Endothelial cell of umbilical vein (primary cell): ENCODE measurements at regions not wholly inside any gene's neighbourhood (a gene's known extent, or its start where the extent isn't known, plus 50 kb on each side); places are given as distances from the start of the nearest gene placed in this dataset.

Source experiments
- BruUV-seq: library from RNA; stranded (reverse); fragments of 400-500 nt; replicated peaks from 2 replicates; lab custom pipeline; 2021; lab: Mats Ljungman, UMichigan
- CTCF ChIA-PET: fragments of 300-600, 350-600 bp; sonication (Branson Sonifier 250); formaldehyde crosslinking; loops from one replicate; lab custom pipeline; 2021; ENCODE audit warnings: antibody characterized with exemption, inconsistent platforms; lab: Charles Lee
- POLR2A ChIA-PET: fragments of 300-600, 350-600 bp; sonication (Branson Sonifier 250); formaldehyde crosslinking; loops from one replicate; lab custom pipeline; 2021; ENCODE audit warnings: antibody characterized with exemption, inconsistent platforms; lab: Charles Lee
- DNase-seq: peaks from one replicate; pipeline ENCODE4 v3.0.0-alpha.2; 2011; ENCODE audit warnings: low read depth, low spot score
- FAIRE-seq: peaks from 2 replicates; lab custom pipeline; 2011; peaks lifted over from hg19 to GRCh38; lab: Jason Lieb, UNC
- H2AFZ ChIP-seq: 2 replicates; pipeline ENCODE4 v1.6.0; 2012; ENCODE audit warnings: low read depth, low read length, control low read depth, inconsistent platforms
- H3K27ac ChIP-seq: 2 replicates; pipeline ENCODE4 v1.5.1; 2011; ENCODE audit warnings: low read depth, mild to moderate bottlenecking, control low read depth, low read length, moderate library complexity; ENCODE audit not compliant: insufficient read depth
- H3K27me3 ChIP-seq, 2 experiments: 2 replicates each; pipeline versions ENCODE4 v1.6.0 to v1.6.1; 2011; ENCODE audit warnings: low read length in 2 of 2, mixed read lengths in 1 of 2; ENCODE audit not compliant: control insufficient read depth in 2 of 2, insufficient read depth in 2 of 2
- H3K36me3 ChIP-seq, 2 experiments: 2 replicates in 1 of 2; 3 replicates in 1 of 2; pipeline ENCODE4 v1.5.1; 2011; ENCODE audit warnings: low read length in 2 of 2, mild to moderate bottlenecking in 1 of 2, moderate library complexity in 1 of 2; ENCODE audit not compliant: control insufficient read depth in 2 of 2, insufficient read depth in 2 of 2; ENCODE audit errors: extremely low read depth in 1 of 2
- H3K4me1 ChIP-seq: 3 replicates; pipeline ENCODE4 v1.5.1; 2011; ENCODE audit warnings: mild to moderate bottlenecking, low read length; ENCODE audit not compliant: control insufficient read depth, insufficient read depth; ENCODE audit errors: extremely low read depth
- H3K4me2 ChIP-seq: 2 replicates; pipeline ENCODE4 v1.6.1; 2011; ENCODE audit warnings: low read length, control low read depth, mixed read lengths; ENCODE audit not compliant: insufficient read depth
- H3K4me3 ChIP-seq, 3 experiments: fragments of 200-600 bp in 1 of 3; sonication (generic), shearing (Covaris generic) in 1 of 3; replicated peaks in 1 of 3; 2 replicates each; pipeline ENCODE4 v1.5.1; 2011 to 2016; ENCODE audit warnings: control low read depth in 3 of 3, low read length in 3 of 3, mild to moderate bottlenecking in 2 of 3, inconsistent platforms in 1 of 3, low read depth in 1 of 3, moderate library complexity in 1 of 3; ENCODE audit not compliant: insufficient read depth in 1 of 3
- H3K79me2 ChIP-seq: 2 replicates; pipeline ENCODE4 v1.6.0; 2012; ENCODE audit warnings: low read length, inconsistent platforms; ENCODE audit not compliant: control insufficient read depth, insufficient read depth
- H3K9ac ChIP-seq: replicated peaks from 2 replicates; pipeline ENCODE3; 2011; ENCODE audit warnings: low read length, control low read depth; ENCODE audit not compliant: insufficient read depth; ENCODE audit errors: extremely low read depth
- H3K9me1 ChIP-seq: replicated peaks from 3 replicates; pipeline ENCODE4 v1.6.0; 2011; ENCODE audit warnings: mild to moderate bottlenecking, low read length; ENCODE audit not compliant: control insufficient read depth, insufficient read depth; ENCODE audit errors: extremely low read depth
- H3K9me3 ChIP-seq: replicated peaks from 2 replicates; pipeline ENCODE4 v1.5.1; 2012; ENCODE audit warnings: low read length, inconsistent platforms; ENCODE audit not compliant: control insufficient read depth, insufficient read depth
- H4K20me1 ChIP-seq: replicated peaks from 2 replicates; pipeline ENCODE3; 2011; ENCODE audit warnings: mild to moderate bottlenecking, low read length; ENCODE audit not compliant: control insufficient read depth, insufficient read depth; ENCODE audit errors: extremely low read depth
- EZH2 ChIP-seq: IDR thresholded peaks from 2 replicates; pipeline ENCODE4 v1.6.1; 2012; ENCODE audit warnings: borderline replicate concordance, low read depth, mild to moderate bottlenecking, moderate library complexity, low read length, inconsistent platforms; ENCODE audit not compliant: severe bottlenecking
- FOS ChIP-seq: IDR thresholded peaks from 2 replicates; pipeline ENCODE4 v1.6.1; 2011; ENCODE audit warnings: mild to moderate bottlenecking, low read length, moderate library complexity, borderline replicate concordance; ENCODE audit not compliant: insufficient read depth
- GATA2 ChIP-seq: IDR thresholded peaks from 2 replicates; pipeline ENCODE4 v1.7.0; 2011; ENCODE audit warnings: low read depth, mild to moderate bottlenecking, moderate library complexity, mixed read lengths, low read length; ENCODE audit not compliant: insufficient read length, insufficient read depth
- JUN ChIP-seq: IDR thresholded peaks from 2 replicates; pipeline ENCODE4 v1.6.1; 2011; ENCODE audit warnings: borderline replicate concordance, low read depth; ENCODE audit not compliant: insufficient read length, insufficient read depth
- MYC ChIP-seq: IDR thresholded peaks from one replicate; pipeline ENCODE4 v1.6.1; 2011; ENCODE audit warnings: mild to moderate bottlenecking, low read depth, low read length
- POLR2A ChIP-seq: IDR thresholded peaks from 2 replicates; pipeline ENCODE4 v1.6.1; 2012; ENCODE audit warnings: low read depth, mild to moderate bottlenecking, control low read depth, low read length
- POLR2AphosphoS5 ChIP-seq: IDR thresholded peaks from 2 replicates; pipeline ENCODE4 v1.6.1; 2012; ENCODE audit warnings: low read depth, mild to moderate bottlenecking, control low read depth, low read length, moderate library complexity; ENCODE audit not compliant: insufficient read depth
- dilution Hi-C: fragments of 300-500 bp; cut with MboI; formaldehyde crosslinking; loops from one replicate; pipeline ENCODE4 v1.15.0; 2019; ENCODE audit warnings: low sequenced_read_pairs; ENCODE audit not compliant: extremely low pct_ligation_motif_present
- intact Hi-C: fragments of 100-400 bp; cut with micrococcal nuclease; formaldehyde crosslinking; loops from one replicate; pipeline ENCODE4 v1.10.0; 2022
- TF ChIP-seq, protein P1 (sequence below), 2 donors: IDR thresholded peaks; 1 replicate in 1 of 2; 2 replicates in 1 of 2; pipeline ENCODE4 v1.5.1; 2011; ENCODE audit warnings: low read length in 2 of 2, mild to moderate bottlenecking in 2 of 2, moderate library complexity in 2 of 2, control low read depth in 1 of 2, inconsistent platforms in 1 of 2, low read depth in 1 of 2; ENCODE audit not compliant: insufficient read depth in 1 of 2; ENCODE audit errors: extremely low read depth in 1 of 2
- TF ChIP-seq, protein P2 (sequence below): IDR thresholded peaks from 2 replicates; pipeline ENCODE4 v1.6.1; 2011; ENCODE audit not compliant: insufficient read depth, insufficient read length

DNA sequence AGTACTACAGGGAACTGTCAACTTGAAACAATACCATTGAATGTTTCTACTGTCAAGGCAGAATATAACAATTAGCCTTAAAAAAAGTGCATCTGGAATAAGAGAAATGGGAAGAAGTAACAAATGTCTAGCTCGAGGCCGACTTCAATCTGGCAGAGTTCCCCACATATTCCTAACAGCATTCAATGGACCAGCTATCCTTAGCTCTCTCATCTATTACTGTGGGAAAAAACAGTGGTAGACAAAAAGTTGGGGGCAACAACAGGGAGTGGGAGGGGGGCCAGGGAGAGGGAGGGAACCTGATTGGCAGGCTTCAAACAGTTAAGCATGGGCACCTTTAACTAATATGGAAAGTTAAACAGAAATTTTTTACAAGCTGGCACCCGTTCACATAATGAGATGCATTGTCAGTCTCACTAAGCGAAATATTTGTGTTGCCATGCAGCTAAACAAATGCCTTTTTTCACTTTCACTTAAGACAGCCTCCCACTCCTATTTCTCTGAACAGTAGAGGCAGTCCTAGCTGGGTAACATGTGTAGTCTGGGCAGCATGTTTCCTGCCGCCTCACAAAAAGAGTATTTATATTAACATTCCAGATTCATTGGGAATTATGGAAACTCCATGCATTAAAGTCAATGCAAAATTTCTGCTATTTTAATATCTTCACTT lies 62.2 kb upstream of the SOX6 start:
- DNase-seq (no peak), FAIRE-seq (no peak)
- intact Hi-C loops: no loop called here
- Histone ChIP-seq H3K9ac (no peak overlapping the region), H3K27me3 (peaks cover 0 to 1% of the 10 kb centered on the region in 2 experiments), H3K9me3 (no peaks in the 10 kb centered on the region), H3K4me2 (no peak overlapping the region), H3K27ac (no peak overlapping the region), H3K36me3 (no peaks in the 10 kb centered on the region), H3K4me1 (no peaks in the 10 kb centered on the region), H2AFZ (no peak overlapping the region), H4K20me1 (no peaks in the 10 kb centered on the region), H3K79me2 (no peaks in the 10 kb centered on the region), H3K4me3 (no peak overlapping the region), H3K9me1 (no peaks in the 10 kb centered on the region)
- ChIA-PET POLR2A (no interaction called here), CTCF (no interaction called here)
- no TSS peak for BruUV-seq
- dilution Hi-C loops: no loop called here
- TF ChIP-seq, protein P1, sequence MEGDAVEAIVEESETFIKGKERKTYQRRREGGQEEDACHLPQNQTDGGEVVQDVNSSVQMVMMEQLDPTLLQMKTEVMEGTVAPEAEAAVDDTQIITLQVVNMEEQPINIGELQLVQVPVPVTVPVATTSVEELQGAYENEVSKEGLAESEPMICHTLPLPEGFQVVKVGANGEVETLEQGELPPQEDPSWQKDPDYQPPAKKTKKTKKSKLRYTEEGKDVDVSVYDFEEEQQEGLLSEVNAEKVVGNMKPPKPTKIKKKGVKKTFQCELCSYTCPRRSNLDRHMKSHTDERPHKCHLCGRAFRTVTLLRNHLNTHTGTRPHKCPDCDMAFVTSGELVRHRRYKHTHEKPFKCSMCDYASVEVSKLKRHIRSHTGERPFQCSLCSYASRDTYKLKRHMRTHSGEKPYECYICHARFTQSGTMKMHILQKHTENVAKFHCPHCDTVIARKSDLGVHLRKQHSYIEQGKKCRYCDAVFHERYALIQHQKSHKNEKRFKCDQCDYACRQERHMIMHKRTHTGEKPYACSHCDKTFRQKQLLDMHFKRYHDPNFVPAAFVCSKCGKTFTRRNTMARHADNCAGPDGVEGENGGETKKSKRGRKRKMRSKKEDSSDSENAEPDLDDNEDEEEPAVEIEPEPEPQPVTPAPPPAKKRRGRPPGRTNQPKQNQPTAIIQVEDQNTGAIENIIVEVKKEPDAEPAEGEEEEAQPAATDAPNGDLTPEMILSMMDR (IDR thresholded peaks at IDR 0.05; ENCODE audit: extremely low read depth in 1 of 2, insufficient read depth in 1 of 2, low read depth in 1 of 2, low read length in 2 of 2): no peak
- no peak for TF ChIP-seq POLR2AphosphoS5
- TF ChIP-seq GATA2: no peak
- no peak for TF ChIP-seq POLR2A
- no peak for TF ChIP-seq JUN
- no peak for TF ChIP-seq MYC
- TF ChIP-seq FOS: no peak
- TF ChIP-seq, protein P2, sequence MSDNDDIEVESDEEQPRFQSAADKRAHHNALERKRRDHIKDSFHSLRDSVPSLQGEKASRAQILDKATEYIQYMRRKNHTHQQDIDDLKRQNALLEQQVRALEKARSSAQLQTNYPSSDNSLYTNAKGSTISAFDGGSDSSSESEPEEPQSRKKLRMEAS: no peak
- no peak for TF ChIP-seq EZH2
